CD4-positive, CD25-positive, alpha-beta regulatory T cell (primary cell): ENCODE measurements at regions not wholly inside any gene's neighbourhood (a gene's known extent, or its start where the extent isn't known, plus 50 kb on each side); places are given as distances from the start of the nearest gene placed in this dataset.
"Not testable (repeated sequence)": the region's sequence is repeated elsewhere in the genome, so short reads cannot be mapped to it uniquely, and the experiment has no call there.

ENCODE experiments used
- ATAC-seq, 2 donors: fragments of 150-1000 bp; cut with Tn5 transposase; one replicate each; pipeline ENCODE4 v1.10.0; 2021; ENCODE audit warnings: low read depth in 2 of 2, moderate number of reproducible peaks in 2 of 2, moderate library complexity in 1 of 2
- DNase-seq, 3 donors: peaks; one replicate each; pipeline versions ENCODE4 v3.0.0 to v3.0.0-alpha.2; 2012 to 2022; ENCODE audit warnings: mixed read lengths in 1 of 3
- H3K27ac ChIP-seq: one replicate; pipeline ENCODE4 v1.7.0; 2013; ENCODE audit warnings: mild to moderate bottlenecking, low read length; ENCODE audit not compliant: insufficient read depth, poor library complexity, severe bottlenecking
- H3K27me3 ChIP-seq: one replicate; pipeline ENCODE4 v1.7.0; 2013; ENCODE audit warnings: low read length; ENCODE audit not compliant: control insufficient read depth, insufficient read depth
- H3K36me3 ChIP-seq: one replicate; pipeline ENCODE4 v1.7.0; 2013; ENCODE audit warnings: mild to moderate bottlenecking, low read length, moderate library complexity; ENCODE audit not compliant: control insufficient read depth, insufficient read depth
- H3K4me1 ChIP-seq: 2 replicates; pipeline ENCODE4 v1.7.0; 2013; ENCODE audit warnings: mild to moderate bottlenecking, low read length; ENCODE audit not compliant: insufficient read depth, control insufficient read depth, poor library complexity, severe bottlenecking
- H3K4me3 ChIP-seq: one replicate; pipeline ENCODE4 v1.7.0; 2013; ENCODE audit warnings: low read depth, mild to moderate bottlenecking, low read length, moderate library complexity
- H3K9me3 ChIP-seq, 2 experiments: 1 replicate in 1 of 2; 2 replicates in 1 of 2; pipeline ENCODE4 v1.7.0; 2013; ENCODE audit warnings: low read length in 2 of 2, mild to moderate bottlenecking in 1 of 2, moderate library complexity in 1 of 2; ENCODE audit not compliant: control insufficient read depth in 2 of 2
- H3K27ac Mint-ChIP-seq, 3 donors: one replicate each; pipeline ENCODE4 v1.8.0; 2020 to 2022; ENCODE audit warnings: mild to moderate bottlenecking in 3 of 3, mixed read lengths in 3 of 3, moderate library complexity in 2 of 3
- H3K27me3 Mint-ChIP-seq: one replicate; pipeline ENCODE4 v1.8.0; 2022; ENCODE audit warnings: mild to moderate bottlenecking, mixed read lengths
- H3K36me3 Mint-ChIP-seq: one replicate; pipeline ENCODE4 v1.8.0; 2020; ENCODE audit warnings: mixed read lengths
- H3K4me1 Mint-ChIP-seq, 4 donors: one replicate each; pipeline ENCODE4 v1.8.0; 2020 to 2022; ENCODE audit warnings: mixed read lengths in 4 of 4, mild to moderate bottlenecking in 1 of 4
- H3K4me3 Mint-ChIP-seq, 4 donors: one replicate each; pipeline ENCODE4 v1.8.0; 2020 to 2022; ENCODE audit warnings: mild to moderate bottlenecking in 4 of 4, mixed read lengths in 4 of 4, moderate library complexity in 3 of 4
- H3K9me3 Mint-ChIP-seq, 7 donors: one replicate each; pipeline ENCODE4 v1.8.0; 2020 to 2022; ENCODE audit warnings: mixed read lengths in 7 of 7, mild to moderate bottlenecking in 3 of 7, moderate library complexity in 2 of 7

GRCh38 chr2:103386872-103387271 lies 625.0 kb downstream of the TMEM182 start:
- no peak for ATAC-seq
- no peaks in the 10 kb centered on the region for H3K4me1 ChIP-seq
- Mint-ChIP-seq H3K4me1 (no peaks in the 10 kb centered on the region), H3K27me3 (no peaks in the 10 kb centered on the region), H3K4me3 (no peak overlapping the region), H3K36me3 (no peaks in the 10 kb centered on the region), H3K9me3 (peaks cover 1 to 11% (median 4%) of the 10 kb centered on the region in 7 donors), H3K27ac (no peak overlapping the region)
- H3K9me3 ChIP-seq = no peaks in the 10 kb centered on the region
- no peak overlapping the region for H3K4me3 ChIP-seq
- DNase-seq = no peak
- H3K27me3 ChIP-seq = no peaks in the 10 kb centered on the region
- no peaks in the 10 kb centered on the region for H3K36me3 ChIP-seq
- no peak overlapping the region for H3K27ac ChIP-seq

GRCh38 chr2:103387888-103388287 lies 626.1 kb downstream of the TMEM182 start:
- no peaks in the 10 kb centered on the region for H3K36me3 Mint-ChIP-seq
- no peak overlapping the region for H3K4me3 Mint-ChIP-seq
- Histone ChIP-seq H3K36me3 (no peaks in the 10 kb centered on the region), H3K27ac (no peak overlapping the region), H3K4me3 (no peak overlapping the region), H3K4me1 (no peaks in the 10 kb centered on the region), H3K27me3 (no peaks in the 10 kb centered on the region), H3K9me3 (no peaks in the 10 kb centered on the region)
- peaks cover 1 to 11% (median 3%) of the 10 kb centered on the region in 7 donors for H3K9me3 Mint-ChIP-seq
- no peak for ATAC-seq
- H3K27me3 Mint-ChIP-seq = no peaks in the 10 kb centered on the region
- no peaks in the 10 kb centered on the region for H3K4me1 Mint-ChIP-seq
- H3K27ac Mint-ChIP-seq = no peak overlapping the region
- DNase-seq = no peak

- H3K4me3 Mint-ChIP-seq = no peak overlapping the region
- no peaks in the 10 kb centered on the region for H3K27me3 Mint-ChIP-seq
- peaks cover 0 to 10% (median 3%) of the 10 kb centered on the region in 7 donors for H3K9me3 Mint-ChIP-seq
- DNase-seq (no peak), ATAC-seq (no peak)
- H3K27ac ChIP-seq = no peak overlapping the region
- no peaks in the 10 kb centered on the region for H3K36me3 Mint-ChIP-seq
- H3K4me3 ChIP-seq = no peak overlapping the region
- no peaks in the 10 kb centered on the region for H3K36me3 ChIP-seq
- H3K9me3 ChIP-seq = no peaks in the 10 kb centered on the region
- H3K27me3 ChIP-seq = no peaks in the 10 kb centered on the region
- no peaks in the 10 kb centered on the region for H3K4me1 ChIP-seq
- no peak overlapping the region for H3K27ac Mint-ChIP-seq
- no peaks in the 10 kb centered on the region for H3K4me1 Mint-ChIP-seq
Measured at GRCh38 chr2:103396152-103396551, 634.3 kb downstream of the TMEM182 start.

GRCh38 chr2:103401621-103402020 lies 639.8 kb downstream of the TMEM182 start:
- Histone ChIP-seq H3K4me3 (no peak overlapping the region), H3K4me1 (no peaks in the 10 kb centered on the region), H3K27me3 (no peaks in the 10 kb centered on the region), H3K9me3 (no peaks in the 10 kb centered on the region), H3K27ac (no peak overlapping the region), H3K36me3 (no peaks in the 10 kb centered on the region)
- Mint-ChIP-seq H3K9me3 (peaks cover 0 to 12% (median 3%) of the 10 kb centered on the region in 7 donors), H3K36me3 (no peaks in the 10 kb centered on the region), H3K27me3 (no peaks in the 10 kb centered on the region), H3K27ac (no peak overlapping the region), H3K4me3 (no peak overlapping the region), H3K4me1 (no peaks in the 10 kb centered on the region)
- no peak for DNase-seq
- no peak for ATAC-seq

- ATAC-seq (no peak), DNase-seq (no peak)
- Mint-ChIP-seq H3K4me1 (no peaks in the 10 kb centered on the region), H3K36me3 (no peaks in the 10 kb centered on the region), H3K27me3 (no peaks in the 10 kb centered on the region), H3K4me3 (no peak overlapping the region), H3K9me3 (peaks cover 0 to 15% (median 2%) of the 10 kb centered on the region in 7 donors), H3K27ac (no peak overlapping the region)
- no peak overlapping the region for H3K27ac ChIP-seq
- no peaks in the 10 kb centered on the region for H3K36me3 ChIP-seq
- H3K4me3 ChIP-seq = no peak overlapping the region
- no peaks in the 10 kb centered on the region for H3K4me1 ChIP-seq
- no peaks in the 10 kb centered on the region for H3K27me3 ChIP-seq
- no peaks in the 10 kb centered on the region for H3K9me3 ChIP-seq
Measured at GRCh38 chr2:103402336-103402735, 640.5 kb downstream of the TMEM182 start.

- Mint-ChIP-seq H3K27ac (no peak overlapping the region), H3K4me3 (no peak overlapping the region), H3K27me3 (no peaks in the 10 kb centered on the region), H3K9me3 (peaks cover 0 to 12% (median 0%) of the 10 kb centered on the region in 7 donors), H3K36me3 (no peaks in the 10 kb centered on the region), H3K4me1 (no peaks in the 10 kb centered on the region)
- Histone ChIP-seq H3K27ac (no peak overlapping the region), H3K9me3 (no peaks in the 10 kb centered on the region), H3K36me3 (no peaks in the 10 kb centered on the region), H3K4me1 (no peaks in the 10 kb centered on the region), H3K27me3 (no peaks in the 10 kb centered on the region), H3K4me3 (no peak overlapping the region)
- ATAC-seq = no peak
- DNase-seq = no peak
Measured at GRCh38 chr2:103402944-103403343, 641.1 kb downstream of the TMEM182 start.

- not testable (repeated sequence) for H3K27me3 ChIP-seq, H3K9me3 Mint-ChIP-seq, H3K27ac Mint-ChIP-seq, H3K36me3 Mint-ChIP-seq, H3K27ac ChIP-seq, H3K4me1 ChIP-seq, H3K4me3 Mint-ChIP-seq, H3K4me1 Mint-ChIP-seq, H3K27me3 Mint-ChIP-seq, ATAC-seq, H3K36me3 ChIP-seq, H3K9me3 ChIP-seq, DNase-seq, H3K4me3 ChIP-seq
Measured at GRCh38 chr2:103403388-103403787, 641.6 kb downstream of the TMEM182 start.

- H3K27ac ChIP-seq = no peak overlapping the region
- H3K9me3 ChIP-seq = peaks cover 0 to 2% of the 10 kb centered on the region in 2 experiments
- no peak for DNase-seq
- no peak overlapping the region for H3K4me3 Mint-ChIP-seq
- H3K9me3 Mint-ChIP-seq = peaks cover 0 to 15% (median 3%) of the 10 kb centered on the region in 7 donors
- H3K4me1 Mint-ChIP-seq = no peaks in the 10 kb centered on the region
- H3K36me3 ChIP-seq = no peaks in the 10 kb centered on the region
- no peak for ATAC-seq
- H3K4me1 ChIP-seq = no peaks in the 10 kb centered on the region
- no peaks in the 10 kb centered on the region for H3K27me3 Mint-ChIP-seq
- H3K27ac Mint-ChIP-seq = no peak overlapping the region
- no peaks in the 10 kb centered on the region for H3K36me3 Mint-ChIP-seq
- H3K4me3 ChIP-seq = no peak overlapping the region
- no peaks in the 10 kb centered on the region for H3K27me3 ChIP-seq
Measured at GRCh38 chr2:103410221-103410620, 648.4 kb downstream of the TMEM182 start.
